Lung (tissue), 11 donors: ENCODE measurements at regions not wholly inside any gene's neighbourhood (a gene's known extent, or its start where the extent isn't known, plus 50 kb on each side); places are given as distances from the start of the nearest gene placed in this dataset.
"Not testable (repeated sequence)": the region's sequence is repeated elsewhere in the genome, so short reads cannot be mapped to it uniquely, and the experiment has no call there.

Source experiments
- ATAC-seq: fragments of 200-7000 bp; cut with Tn5 transposase; one replicate; pipeline ENCODE4 v1.9.1; 2020; ENCODE audit warnings: moderate number of reproducible peaks; ENCODE audit not compliant: insufficient read depth, low FRiP score
- DNase-seq, 3 donors: peaks; one replicate each; pipeline ENCODE4 v3.0.0-alpha.2; 2013 to 2017
- H3K27ac ChIP-seq, 2 donors: one replicate each; pipeline ENCODE4 v1.5.1; 2013; ENCODE audit warnings: mild to moderate bottlenecking in 2 of 2, moderate library complexity in 2 of 2, control low read depth in 1 of 2, inconsistent platforms in 1 of 2, low read depth in 1 of 2, low read length in 1 of 2
- H3K27me3 ChIP-seq, 3 donors: one replicate each; pipeline ENCODE4 v1.5.1; 2013; ENCODE audit warnings: low read length in 2 of 3; ENCODE audit not compliant: control insufficient read depth in 3 of 3, insufficient read depth in 3 of 3
- H3K36me3 ChIP-seq, 4 donors: one replicate each; pipeline ENCODE4 v1.5.1; 2013; ENCODE audit warnings: low read length in 4 of 4, mild to moderate bottlenecking in 1 of 4, moderate library complexity in 1 of 4; ENCODE audit not compliant: control insufficient read depth in 4 of 4, insufficient read depth in 4 of 4
- H3K4me1 ChIP-seq, 5 donors: one replicate each; pipeline ENCODE4 v1.5.1; 2013; ENCODE audit warnings: low read length in 5 of 5, mild to moderate bottlenecking in 2 of 5, moderate library complexity in 1 of 5; ENCODE audit not compliant: control insufficient read depth in 5 of 5, insufficient read depth in 5 of 5
- H3K4me3 ChIP-seq: one replicate; pipeline ENCODE4 v1.5.1; 2013; ENCODE audit warnings: mild to moderate bottlenecking, control low read depth, moderate library complexity
- H3K9ac ChIP-seq, 2 donors: one replicate each; pipeline ENCODE4 v1.5.1; 2013; ENCODE audit warnings: low read length in 2 of 2, control low read depth in 1 of 2; ENCODE audit not compliant: insufficient read depth in 1 of 2
- H3K9me3 ChIP-seq, 4 donors: one replicate each; pipeline ENCODE4 v1.5.1; 2013; ENCODE audit warnings: low read length in 3 of 4, mild to moderate bottlenecking in 1 of 4, moderate library complexity in 1 of 4; ENCODE audit not compliant: control insufficient read depth in 4 of 4, insufficient read depth in 3 of 4
- CTCF ChIP-seq: IDR thresholded peaks from 2 replicates; pipeline ENCODE4 v1.5.1; 2012; ENCODE audit warnings: mild to moderate bottlenecking; ENCODE audit errors: control extremely low read depth, extremely low read depth
- WGBS, 2 donors: extraction: QIAGEN DNeasy Blood & Tissue Kit; methylation state at CpG; one replicate each; pipeline ENCODE4 v1.1.7; 2013; 5-methylcytosine and 5-hydroxymethylcytosine counted together
- donor health status: control.
- donor health status: control.
- donor health status: Bipolar disorder and iron deficiency.
- donor health status: healthy.
- donor health status: DM: yes; HTN: yes; CAD: no.

- ATAC-seq, result no peak
- no peak overlapping the region for H3K4me3 ChIP-seq
- H3K9ac ChIP-seq, result no peak overlapping the region
- DNase-seq, result no peak
- TF ChIP-seq CTCF, result no peak
- WGBS, 2 donors, result 88 to 92% methylated on average over 2 of the region's 2 CpGs
- no peaks in the 10 kb centered on the region for H3K27me3 ChIP-seq
- no peak overlapping the region for H3K27ac ChIP-seq
- H3K4me1 ChIP-seq, result no peaks in the 10 kb centered on the region
- peaks cover 0 to 2% (median 0%) of the 10 kb centered on the region in 4 donors for H3K9me3 ChIP-seq
- H3K36me3 ChIP-seq, result no peaks in the 10 kb centered on the region
Observed at GRCh38 chr10:53521046-53521445, 748.5 kb upstream of the MBL2 start.

- DNase-seq, result no peak
- ATAC-seq, result no peak
- H3K36me3 ChIP-seq, result no peaks in the 10 kb centered on the region
- TF ChIP-seq CTCF, result no peak
- 63 to 77% methylated on average over 1 of the region's 1 CpG for WGBS, 2 donors
- no peaks in the 10 kb centered on the region for H3K27me3 ChIP-seq
- no peaks in the 10 kb centered on the region for H3K4me1 ChIP-seq
- H3K9ac ChIP-seq, result no peak overlapping the region
- H3K9me3 ChIP-seq, result no peaks in the 10 kb centered on the region
- H3K27ac ChIP-seq, result no peak overlapping the region
- H3K4me3 ChIP-seq, result no peak overlapping the region
Observed at GRCh38 chr10:53508197-53508596, 735.6 kb upstream of the MBL2 start.

- H3K4me1 ChIP-seq, H3K27me3 ChIP-seq, H3K9ac ChIP-seq, ATAC-seq, DNase-seq, H3K9me3 ChIP-seq, H3K4me3 ChIP-seq, H3K36me3 ChIP-seq, H3K27ac ChIP-seq: not testable (repeated sequence)
- WGBS, 2 donors, result 95 to 97% methylated on average over 2 of the region's 2 CpGs
Observed at GRCh38 chr10:53504492-53504891, 731.9 kb upstream of the MBL2 start.

GRCh38 chr10:53491774-53492173 lies 719.2 kb upstream of the MBL2 start:
- no peak overlapping the region for H3K27ac ChIP-seq
- 81 to 89% methylated on average over 2 of the region's 2 CpGs for WGBS, 2 donors
- ATAC-seq (no peak), DNase-seq (no peak)
- TF ChIP-seq CTCF, result no peak
- H3K9me3 ChIP-seq, result peaks cover 0 to 5% (median 0%) of the 10 kb centered on the region in 4 donors
- H3K27me3 ChIP-seq, result no peaks in the 10 kb centered on the region
- no peaks in the 10 kb centered on the region for H3K36me3 ChIP-seq
- no peak overlapping the region for H3K4me3 ChIP-seq
- H3K4me1 ChIP-seq, result no peaks in the 10 kb centered on the region
- no peak overlapping the region for H3K9ac ChIP-seq
